ENCODE measurements at regions not wholly inside any gene's neighbourhood (a gene's known extent, or its start where the extent isn't known, plus 50 kb on each side); places are given as distances from the start of the nearest gene placed in this dataset.

- no peak for TF ChIP-seq CTCF (IDR thresholded peaks at IDR 0.05)
- no peak for TF ChIP-seq POLR2A (IDR thresholded peaks at IDR 0.05)
Measured at GRCh38 chr20:62527781-62528180, 52.0 kb upstream of the GATA5 start.

Data from uterus (tissue), 2 donors.